G401 (cell line): ENCODE measurements at regions not wholly inside any gene's neighbourhood (a gene's known extent, or its start where the extent isn't known, plus 50 kb on each side); places are given as distances from the start of the nearest gene placed in this dataset.
A peak's percentile ranks its signal among the peaks of the same experiment; 100 is the strongest.

Experiments used
- DNase-seq: peaks from one replicate; pipeline ENCODE4 v3.0.0-alpha.2; 2015; ENCODE audit warnings: low spot score
- in situ Hi-C: cut with HindIII; loops from 2 replicates; pipeline ENCODE4 v1.10.0; 2016; ENCODE audit warnings: low sequenced_read_pairs, mixed read lengths

DNA sequence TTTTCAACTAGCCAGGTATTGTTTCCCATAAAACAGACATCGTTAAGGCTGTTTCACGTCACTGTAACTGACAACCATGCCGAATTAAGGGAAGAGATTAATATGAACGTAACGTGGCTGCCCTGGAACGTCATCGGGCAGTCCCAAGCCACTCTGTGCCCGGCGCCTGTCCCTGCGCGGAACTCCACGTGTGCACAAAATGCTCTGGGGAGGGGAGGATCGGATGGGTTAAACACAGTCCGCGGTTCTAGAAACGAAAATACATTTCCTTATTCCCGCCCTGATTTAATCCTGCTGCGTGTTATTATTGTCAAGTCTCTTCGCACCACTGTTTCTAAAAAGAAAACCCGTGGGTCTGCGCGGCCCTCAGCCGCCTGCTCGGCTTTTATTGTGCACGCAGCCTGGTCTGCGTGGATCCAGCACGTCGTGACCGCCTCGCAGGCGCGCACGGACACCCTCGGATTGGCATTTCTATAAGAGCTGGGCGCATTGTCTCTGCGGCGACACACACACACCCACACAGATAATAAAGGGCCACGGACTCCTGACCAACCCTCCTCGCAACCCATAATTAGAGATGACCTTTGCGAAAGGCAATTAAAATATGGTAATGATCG is 69.6 kb upstream of the BCOR start:
- no peak for DNase-seq
- in situ Hi-C loops, result no loop called here

GRCh38 chrX:40166582-40166981 is 68.8 kb upstream of the BCOR start:
- in situ Hi-C loops, result no loop called here
- no peak for DNase-seq

DNA sequence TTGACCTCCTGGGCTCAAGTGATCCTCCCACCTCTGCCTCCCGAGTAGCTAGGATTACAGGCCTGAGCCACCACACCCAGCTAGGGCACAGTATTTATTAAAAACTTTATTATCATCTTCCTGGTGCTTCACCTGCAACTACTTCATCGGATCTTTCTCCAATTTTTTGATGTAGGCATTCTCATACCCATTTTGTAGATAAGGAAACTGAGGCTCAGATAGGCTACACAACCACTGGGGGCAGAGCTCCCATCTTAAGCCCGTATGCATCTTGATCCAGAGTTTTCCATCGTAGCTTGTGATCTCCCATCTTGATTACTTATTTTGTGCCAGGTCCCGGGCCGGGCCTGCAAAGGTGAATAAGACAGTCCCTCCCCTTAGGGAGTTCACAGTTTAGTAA is 68.1 kb upstream of the BCOR start:
- in situ Hi-C loops, result no loop called here
- no peak for DNase-seq

- in situ Hi-C loops, result no loop called here
- DNase-seq, result no peak
Measured at GRCh38 chrX:40165206-40165605, 67.4 kb upstream of the BCOR start.

DNA sequence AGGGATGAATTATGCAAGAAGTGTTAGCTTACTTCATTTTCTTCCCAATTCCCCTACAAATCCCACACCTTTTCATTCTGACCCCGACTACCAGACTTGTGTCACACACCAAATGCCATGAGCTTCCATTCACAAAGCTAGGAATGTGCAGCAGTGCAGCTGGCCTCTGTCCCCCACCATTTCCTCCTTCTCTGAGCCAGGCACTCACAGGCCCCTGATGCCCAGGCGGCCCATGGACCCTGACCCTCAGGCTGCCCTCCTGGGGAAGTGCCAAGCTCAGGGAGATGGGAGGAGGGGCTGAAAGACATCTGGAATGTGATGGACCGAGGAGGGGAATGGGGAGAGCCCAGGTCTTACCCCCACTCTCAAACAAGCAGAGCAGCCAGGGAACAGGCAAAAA is 67.0 kb upstream of the BCOR start:
- DNase-seq, result no peak
- in situ Hi-C loops, result no loop called here

- DNase-seq, result no peak
- in situ Hi-C loops, result no loop called here
Measured at GRCh38 chrX:40158036-40158706, 60.4 kb upstream of the BCOR start.

DNA sequence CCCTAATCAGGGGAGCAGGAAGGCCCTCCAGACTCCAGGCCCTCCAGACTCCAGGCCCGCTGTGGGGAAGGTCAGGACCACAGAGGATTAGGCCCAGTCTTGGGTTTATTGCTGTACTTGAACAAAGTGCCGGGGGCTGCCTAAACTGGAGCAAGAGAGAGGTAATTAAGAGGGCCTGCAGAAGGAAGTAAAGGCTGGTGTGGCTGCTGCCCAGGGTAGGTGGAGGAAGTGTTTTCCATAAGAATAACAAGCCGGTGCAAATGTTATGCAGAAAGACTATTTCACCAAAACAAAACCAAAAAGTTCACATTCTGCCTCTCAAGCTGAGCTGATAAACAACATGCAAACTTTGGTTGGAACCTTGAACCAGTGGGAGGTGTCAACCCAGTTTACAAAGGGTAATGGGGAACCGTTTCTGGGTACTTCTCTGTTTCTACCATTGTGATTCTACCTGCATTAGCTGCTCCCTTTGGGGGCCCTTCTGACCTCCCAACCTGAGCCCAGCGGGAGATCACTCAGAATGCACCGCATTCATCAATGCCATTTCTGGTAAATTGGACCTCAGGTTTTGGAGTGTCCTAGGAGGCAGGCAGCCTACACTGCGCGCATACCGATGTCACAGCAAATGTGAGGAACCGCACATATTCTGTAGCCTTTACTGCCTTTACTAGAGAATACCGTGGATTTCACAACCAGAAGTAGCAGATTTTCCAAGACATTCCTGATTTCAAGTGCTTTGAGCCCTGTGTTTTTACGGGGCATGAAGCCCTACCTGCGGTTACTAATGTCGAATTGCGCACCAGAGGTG is 59.7 kb upstream of the BCOR start:
- in situ Hi-C loops, result no loop called here
- DNase-seq, result no peak

- in situ Hi-C loops, result no loop called here
- DNase-seq, result no peak
Measured at GRCh38 chrX:40156470-40157227, 58.9 kb upstream of the BCOR start.

- in situ Hi-C loops, result no loop called here
- DNase-seq, result no peak
Measured at GRCh38 chrX:40155589-40156469, 58.1 kb upstream of the BCOR start.

DNA sequence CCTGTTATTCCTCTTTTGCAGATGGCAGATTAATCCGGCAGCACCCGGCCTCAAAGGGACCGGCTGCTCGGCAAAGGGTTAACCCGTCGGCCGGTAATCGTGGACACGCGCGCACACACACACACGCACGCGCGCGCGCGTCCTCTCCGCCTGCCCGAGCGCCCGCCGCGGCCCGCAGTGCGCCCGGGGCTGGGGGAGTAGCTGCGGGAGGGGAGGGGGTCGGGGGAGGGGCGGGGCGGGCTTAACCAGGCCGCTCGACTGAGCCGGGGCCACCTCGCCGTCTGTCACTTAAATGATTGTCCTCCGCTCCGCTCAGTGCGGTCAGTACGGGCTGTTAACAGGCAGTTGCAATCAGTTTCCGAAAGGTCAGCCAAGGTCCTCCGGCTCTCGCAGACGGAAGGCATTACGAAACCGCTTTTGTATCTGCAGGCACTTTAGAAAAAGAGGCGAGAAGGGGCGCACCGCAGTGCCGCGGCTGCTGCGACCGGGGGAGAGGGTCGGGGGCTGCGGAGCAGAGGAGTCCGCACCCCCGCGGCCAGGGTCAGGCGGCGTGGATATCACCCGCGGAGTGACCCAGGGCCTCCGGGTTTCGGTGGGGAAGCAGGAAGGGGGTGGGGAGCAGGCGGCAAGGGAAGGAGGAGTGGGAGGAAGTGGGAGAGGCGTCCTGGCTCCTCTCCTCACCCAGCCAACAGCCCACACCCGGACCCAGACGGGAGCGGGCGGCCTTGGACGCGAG is 57.3 kb upstream of the BCOR start:
- no peak for DNase-seq
- in situ Hi-C loops, result no loop called here

- no peak for DNase-seq
- in situ Hi-C loops, result no loop called here
Measured at GRCh38 chrX:40154250-40154852, 56.6 kb upstream of the BCOR start.

DNA sequence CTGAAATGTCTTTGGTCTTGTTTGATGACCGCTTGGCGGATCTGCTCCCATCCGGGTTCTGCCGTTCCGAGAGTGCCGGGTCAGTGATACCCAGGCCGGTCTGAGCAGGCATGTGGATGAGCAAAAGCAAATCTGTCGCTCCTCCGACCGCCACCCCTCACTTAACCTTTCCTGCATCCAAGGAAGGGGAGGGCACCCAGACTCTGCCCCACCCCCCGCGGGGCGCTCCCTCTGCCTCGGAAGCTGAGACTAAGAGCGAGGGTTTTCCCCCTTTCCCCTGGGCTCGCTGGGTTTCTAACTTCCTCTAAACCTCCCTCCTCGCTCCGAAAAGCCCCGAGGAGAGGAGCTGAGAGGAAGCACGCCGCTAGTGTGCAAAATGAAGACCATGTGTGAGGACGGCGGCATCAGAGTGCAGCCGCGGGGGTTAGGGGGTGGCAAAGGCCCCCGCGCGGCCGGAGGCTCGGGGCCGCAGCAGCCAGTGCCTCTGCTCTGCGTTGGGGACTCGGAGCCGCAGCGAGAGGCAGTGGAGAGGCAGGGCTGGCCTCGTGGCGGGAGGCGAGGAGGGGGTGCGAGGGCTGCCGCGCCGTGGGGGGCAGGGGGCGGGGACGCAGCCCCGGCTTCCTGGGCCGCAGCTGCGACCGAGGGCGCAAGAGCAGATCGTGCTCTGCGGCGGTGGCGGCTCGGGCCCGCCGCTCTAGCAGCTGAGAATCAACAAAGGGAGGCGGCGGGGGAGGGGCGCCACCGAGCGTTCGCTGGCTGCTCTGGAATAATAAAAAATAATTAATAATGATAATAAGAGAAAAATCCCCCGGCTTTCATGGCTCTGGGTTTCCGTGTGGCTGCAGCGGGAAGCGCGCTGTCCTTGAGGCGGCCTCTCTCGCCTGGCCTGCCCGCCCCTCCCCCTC is 55.8 kb upstream of the BCOR start:
- in situ Hi-C loops, result no loop called here
- peak; percentile 13 for DNase-seq

DNA sequence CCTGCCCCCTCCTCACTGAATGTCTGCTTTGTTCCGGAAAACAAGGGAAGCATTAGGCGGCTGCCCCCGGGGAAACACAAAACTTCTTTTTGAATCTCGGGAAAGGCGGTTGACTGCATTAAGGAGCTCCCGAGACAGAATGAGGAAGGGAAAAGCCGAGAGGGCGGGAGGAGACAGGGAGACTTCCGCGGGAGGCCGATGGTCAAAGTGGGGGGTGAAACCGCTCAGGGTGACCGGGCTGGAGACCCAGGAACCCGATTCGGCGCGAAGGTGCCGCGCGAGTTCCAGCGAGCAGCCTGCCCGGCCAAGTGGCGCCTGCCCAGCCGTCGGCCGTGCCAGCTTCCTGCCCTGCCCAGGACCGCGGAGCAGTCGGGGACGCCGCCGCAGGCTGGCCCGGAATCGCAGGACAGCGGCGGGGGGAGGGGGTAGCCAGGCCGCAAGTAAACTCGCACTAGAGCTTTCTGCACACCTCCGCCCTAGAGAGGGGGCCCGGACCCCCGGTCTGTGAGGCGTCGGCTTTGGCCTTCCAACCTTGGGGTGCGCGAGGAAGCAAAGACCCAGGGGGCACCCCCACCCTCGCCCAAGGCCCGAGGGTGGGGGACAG is 55.1 kb upstream of the BCOR start:
- in situ Hi-C loops, result no loop called here
- DNase-seq, result peak; percentile 14

DNA sequence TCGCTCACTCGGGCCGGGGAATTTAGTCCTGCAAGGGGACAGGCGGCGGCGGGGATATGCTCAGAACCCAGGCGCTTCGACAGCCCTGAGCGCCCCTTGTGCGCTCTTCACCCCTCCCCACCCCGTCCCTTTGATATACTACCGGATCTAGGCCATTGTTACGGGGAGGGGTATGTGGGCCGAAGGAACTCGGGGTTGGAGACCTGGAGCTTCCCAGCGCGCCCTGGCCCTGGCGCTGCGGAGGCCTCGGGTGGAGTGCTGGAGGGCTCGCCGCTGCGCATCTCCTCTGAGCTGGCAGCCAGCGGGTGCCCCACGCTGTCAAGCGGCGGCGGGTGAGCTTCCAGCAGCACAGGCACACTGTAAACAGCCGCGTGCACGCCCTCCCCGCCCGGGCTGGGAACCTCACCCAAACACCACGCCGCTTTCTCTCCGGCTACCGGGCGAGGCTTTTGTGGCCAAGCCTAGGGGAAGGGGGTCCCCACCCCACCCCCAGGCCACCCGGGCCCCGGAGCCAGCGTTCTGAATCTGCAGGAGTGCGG is 54.5 kb upstream of the BCOR start:
- in situ Hi-C loops, result no loop called here
- DNase-seq, result no peak

- no peak for DNase-seq
- in situ Hi-C loops, result no loop called here
Measured at GRCh38 chrX:40151211-40152172, 53.7 kb upstream of the BCOR start.
